WI38 (cell line): ENCODE measurements at regions not wholly inside any gene's neighbourhood (a gene's known extent, or its start where the extent isn't known, plus 50 kb on each side); places are given as distances from the start of the nearest gene placed in this dataset.

Experiments
- H3K4me3 ChIP-seq: 2 replicates; pipeline ENCODE4 v1.5.1; 2011; ENCODE audit warnings: low read depth, mild to moderate bottlenecking, control low read depth, low read length
- CTCF ChIP-seq: IDR thresholded peaks from 2 replicates; pipeline ENCODE4 v1.5.1; 2012; ENCODE audit warnings: low read depth, mild to moderate bottlenecking, control low read depth, low read length

GRCh38 chr20:22204801-22205200, 379.6 kb downstream of the FOXA2 start:
- TF ChIP-seq CTCF, result no peak
- H3K4me3 ChIP-seq, result no peak overlapping the region

DNA sequence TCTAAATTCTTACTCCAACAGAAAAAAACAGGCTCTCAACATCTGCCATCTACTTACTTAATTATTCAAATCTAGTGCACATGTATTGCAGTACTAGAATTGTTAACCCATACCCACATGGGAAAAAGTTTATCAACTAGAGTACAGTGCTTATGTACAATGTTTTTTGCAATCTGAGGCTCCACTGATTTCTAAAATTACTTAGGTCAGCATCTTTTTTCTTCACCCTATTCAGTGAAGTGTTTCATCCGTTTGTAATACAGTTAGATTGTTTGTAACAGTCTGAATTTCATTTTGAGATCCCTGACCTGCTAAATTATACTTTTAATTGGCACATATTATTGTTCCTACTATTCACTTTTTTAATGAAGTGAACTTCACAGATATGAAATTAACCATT, 402.2 kb downstream of the FOXA2 start:
- TF ChIP-seq CTCF, result no peak
- H3K4me3 ChIP-seq, result no peak overlapping the region

DNA sequence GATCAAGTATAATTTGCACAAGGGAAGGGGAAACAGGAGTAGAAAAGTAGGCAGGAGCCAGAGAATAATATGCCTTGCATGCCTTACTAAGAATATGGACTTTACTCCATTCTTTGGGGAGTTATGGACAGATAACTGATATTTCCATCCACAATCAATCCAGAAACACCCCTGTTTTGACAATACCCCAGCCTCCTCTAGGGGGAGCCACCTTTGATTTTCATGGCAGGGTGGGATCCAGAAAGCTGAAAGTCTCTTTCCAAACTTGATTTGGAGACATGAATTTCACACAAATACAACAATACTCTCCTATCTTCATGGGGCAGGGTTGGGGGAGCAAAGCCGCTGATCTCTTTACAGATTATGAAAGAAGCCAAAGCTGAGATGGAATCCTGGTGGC, 404.1 kb downstream of the FOXA2 start:
- H3K4me3 ChIP-seq, result no peak overlapping the region
- no peak for TF ChIP-seq CTCF

GRCh38 chr20:22160101-22160652, 424.2 kb downstream of the FOXA2 start:
- H3K4me3 ChIP-seq, result no peak overlapping the region
- TF ChIP-seq CTCF, result no peak

- no peak overlapping the region for H3K4me3 ChIP-seq
- no peak for TF ChIP-seq CTCF
Measured at GRCh38 chr20:22159276-22159675, 425.1 kb downstream of the FOXA2 start.

- no peak overlapping the region for H3K4me3 ChIP-seq
- no peak for TF ChIP-seq CTCF
Measured at GRCh38 chr20:22127587-22127986, 422.1 kb downstream of the PAX1 start.

GRCh38 chr20:22106308-22106938, 401.0 kb downstream of the PAX1 start:
- TF ChIP-seq CTCF, result no peak
- H3K4me3 ChIP-seq, result no peak overlapping the region
